HepG2 (cell line): ENCODE measurements at regions not wholly inside any gene's neighbourhood (a gene's known extent, or its start where the extent isn't known, plus 50 kb on each side); places are given as distances from the start of the nearest gene placed in this dataset.

Experiments
- ARID3A ChIP-seq: IDR thresholded peaks from 2 replicates; pipeline ENCODE4 v1.6.1; 2012; ENCODE audit warnings: low read depth, low read length, improper control_type of control experiment
- FOXA1 ChIP-seq, 2 experiments: fragments of 450-650 bp in 1 of 2; sonication (generic) in 1 of 2; formaldehyde crosslinking in 1 of 2; IDR thresholded peaks; 2 replicates each; pipeline versions ENCODE4 v1.4.0 to v1.6.1; 2016 to 2020; ENCODE audit warnings: missing genetic modification reagents in 1 of 2
- FOXO4 ChIP-seq: sonication (generic); formaldehyde crosslinking; conservative IDR thresholded peaks from 2 replicates; pipeline ENCODE4 v1.8.1; 2023; ENCODE audit warnings: missing genetic modification reagents
- FUBP1 ChIP-seq: sonication (generic); formaldehyde crosslinking; IDR thresholded peaks from 2 replicates; pipeline ENCODE4 v1.5.1; 2020; ENCODE audit warnings: missing genetic modification reagents, mild to moderate bottlenecking, borderline replicate concordance
- MXD3 ChIP-seq: IDR thresholded peaks from 2 replicates; pipeline ENCODE4 v1.6.1; 2016; ENCODE audit warnings: mild to moderate bottlenecking, missing biosample characterization, missing genetic modification reagents
- NCOA1 ChIP-seq: sonication (generic); formaldehyde crosslinking; IDR thresholded peaks from 2 replicates; pipeline ENCODE4 v1.9.0; 2021; ENCODE audit warnings: missing genetic modification reagents
- NFATC3 ChIP-seq: sonication (generic); formaldehyde crosslinking; IDR thresholded peaks from 2 replicates; pipeline ENCODE4 v1.5.1; 2020; ENCODE audit warnings: mild to moderate bottlenecking, missing genetic modification reagents
- RAD51 ChIP-seq: fragments of 450-650 bp; IDR thresholded peaks from 2 replicates; pipeline ENCODE4 v1.6.1; 2016; ENCODE audit warnings: borderline replicate concordance
- SALL2 ChIP-seq: sonication (generic); formaldehyde crosslinking; IDR thresholded peaks from 2 replicates; pipeline ENCODE4 v1.8.1; 2023; ENCODE audit warnings: mild to moderate bottlenecking, missing genetic modification reagents, inconsistent platforms
- SCMH1 ChIP-seq: sonication (generic); formaldehyde crosslinking; IDR thresholded peaks from 2 replicates; pipeline ENCODE4 v1.9.0; 2021; ENCODE audit warnings: missing genetic modification reagents, mild to moderate bottlenecking, borderline replicate concordance
- SMARCC2 ChIP-seq: fragments of 450-650 bp; IDR thresholded peaks from 2 replicates; pipeline ENCODE4 v1.6.1; 2017; ENCODE audit warnings: antibody characterized with exemption, mild to moderate bottlenecking
- SMARCE1 ChIP-seq: fragments of 450-650 bp; IDR thresholded peaks from 2 replicates; pipeline ENCODE4 v1.6.1; 2017; ENCODE audit warnings: borderline replicate concordance
- SNRNP70 ChIP-seq: fragments of 200-400 bp; formaldehyde crosslinking; IDR thresholded peaks from 2 replicates; pipeline ENCODE4 v1.6.1; 2017; ENCODE audit warnings: mild to moderate bottlenecking, low read depth, low read length, moderate library complexity
- ZMAT3 ChIP-seq: sonication (generic); formaldehyde crosslinking; conservative IDR thresholded peaks from 2 replicates; pipeline ENCODE4 v1.7.0; 2021; ENCODE audit warnings: missing genetic modification reagents
- ZMAT5 ChIP-seq: sonication (generic); formaldehyde crosslinking; IDR thresholded peaks from 2 replicates; pipeline ENCODE4 v1.5.0; 2020; ENCODE audit warnings: mild to moderate bottlenecking, low read depth, missing genetic modification reagents, borderline replicate concordance
- ZNF121 ChIP-seq: sonication (generic); formaldehyde crosslinking; IDR thresholded peaks from 2 replicates; pipeline ENCODE4 v1.5.0; 2020; ENCODE audit warnings: mild to moderate bottlenecking, missing genetic modification reagents
- ZNF251 ChIP-seq: sonication (generic); formaldehyde crosslinking; IDR thresholded peaks from 2 replicates; pipeline ENCODE4 v1.9.0; 2021; ENCODE audit warnings: mild to moderate bottlenecking, missing genetic modification reagents
- ZNF333 ChIP-seq: sonication (generic); formaldehyde crosslinking; IDR thresholded peaks from 2 replicates; pipeline ENCODE4 v1.4.0; 2020; ENCODE audit warnings: mild to moderate bottlenecking, missing genetic modification reagents, borderline replicate concordance
- ZNF33B ChIP-seq: sonication (generic); formaldehyde crosslinking; IDR thresholded peaks from 2 replicates; pipeline ENCODE4 v1.5.1; 2020; ENCODE audit warnings: mild to moderate bottlenecking, missing genetic modification reagents
- ZNF513 ChIP-seq: sonication (generic); formaldehyde crosslinking; conservative IDR thresholded peaks from 2 replicates; pipeline ENCODE4 v1.5.0; 2020; ENCODE audit warnings: missing genetic modification reagents
- ZNF530 ChIP-seq: sonication (generic); formaldehyde crosslinking; IDR thresholded peaks from 2 replicates; pipeline ENCODE4 v1.5.0; 2020; ENCODE audit warnings: low read depth, mild to moderate bottlenecking, missing genetic modification reagents
- ZNF678 ChIP-seq: sonication (generic); formaldehyde crosslinking; IDR thresholded peaks from 2 replicates; pipeline ENCODE4 v1.4.0; 2020; ENCODE audit warnings: mild to moderate bottlenecking, missing genetic modification reagents

- TF ChIP-seq FOXO4 (CRISPR knock-in tag) (no peak), SMARCE1 (no peak), ZMAT5 (CRISPR knock-in tag) (no peak), MXD3 (peak; percentile 60; the same call in 1 of the 2 replicates), ZMAT3 (CRISPR knock-in tag) (peak; percentile 91; the same call in 1 of the 2 replicates), FUBP1 (CRISPR knock-in tag) (no peak), ZNF121 (CRISPR knock-in tag) (no peak; the same call in 1 of the 2 replicates), ZNF513 (no peak), RAD51 (peak; percentile 53; the same call in 1 of the 2 replicates), NCOA1 (CRISPR knock-in tag) (no peak), SNRNP70 (no peak), ZNF678 (CRISPR knock-in tag) (no peak), ZNF251 (CRISPR knock-in tag) (no peak), ARID3A (peak; percentile 67), ZNF33B (no peak), FOXA1 (IDR thresholded peaks at IDR 0.05) (no peak), FOXA1 (CRISPR knock-in tag; IDR thresholded peaks at IDR 0.05) (peak; percentile 90), SMARCC2 (no peak), ZNF530 (no peak), SCMH1 (CRISPR knock-in tag) (no peak), NFATC3 (CRISPR knock-in tag) (0 out of 2 replicates have a peak, but pooled peaks have one; percentile 6), SALL2 (CRISPR knock-in tag) (no peak), ZNF333 (CRISPR knock-in tag) (0 out of 2 replicates have a peak, but pooled peaks have one; percentile 60)
Measured at GRCh38 chr13:29923554-29924481, 73.4 kb upstream of the UBL3 start (continued).
